SH-SY5Y (cell line): ENCODE measurements at regions not wholly inside any gene's neighbourhood (a gene's known extent, or its start where the extent isn't known, plus 50 kb on each side); places are given as distances from the start of the nearest gene placed in this dataset.

Experiments used
- GATA2 ChIP-seq: IDR thresholded peaks from 2 replicates; pipeline ENCODE4 v1.6.1; 2011; ENCODE audit warnings: mild to moderate bottlenecking, low read depth, low read length
- GATA3 ChIP-seq: IDR thresholded peaks from 2 replicates; pipeline ENCODE4 v1.6.1; 2011; ENCODE audit warnings: low read depth, mild to moderate bottlenecking, low read length, moderate library complexity

DNA sequence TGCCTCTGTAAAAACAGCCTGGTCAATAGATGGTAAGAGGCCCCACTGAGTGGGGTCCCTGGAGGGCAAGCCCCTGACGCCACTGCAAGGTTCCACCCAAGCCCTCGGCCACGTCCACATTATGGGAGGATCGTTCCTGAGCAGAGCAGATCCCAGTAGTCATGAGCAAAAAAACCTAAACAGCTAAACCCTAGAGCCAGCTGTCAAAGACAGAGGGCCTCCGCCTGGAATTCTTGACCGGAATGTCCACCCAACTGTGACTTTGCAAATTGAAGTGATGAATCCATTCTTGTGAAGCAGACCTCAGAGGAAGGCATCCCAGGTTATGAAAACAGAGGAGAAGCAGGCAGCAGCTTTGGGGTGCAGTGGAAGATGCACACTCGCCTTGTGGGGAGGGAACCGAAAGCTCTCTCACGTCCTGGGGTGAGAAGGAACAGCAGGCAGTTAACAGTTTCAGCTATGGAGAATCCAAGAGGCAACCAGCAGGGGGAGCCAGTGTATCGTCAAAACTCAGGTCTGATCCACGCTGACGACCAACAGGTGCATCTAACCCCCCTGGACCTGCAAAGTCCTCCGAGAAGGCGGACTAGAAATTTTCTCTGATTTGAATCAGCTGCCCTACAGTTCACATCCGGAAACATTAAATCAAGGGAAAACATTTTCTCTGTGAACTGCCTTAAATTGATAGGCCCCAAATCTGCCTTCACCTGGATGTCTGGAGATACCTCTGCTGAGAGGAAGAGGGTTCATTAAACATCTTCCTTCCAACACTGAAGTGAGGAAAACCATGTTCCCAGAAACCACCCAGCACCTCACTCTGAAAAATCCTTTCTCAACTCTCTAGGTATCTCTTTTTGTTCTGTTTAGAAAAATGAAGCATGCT is 139.1 kb upstream of the PFKP start:
- no peak for TF ChIP-seq GATA3
- TF ChIP-seq GATA2 = no peak

DNA sequence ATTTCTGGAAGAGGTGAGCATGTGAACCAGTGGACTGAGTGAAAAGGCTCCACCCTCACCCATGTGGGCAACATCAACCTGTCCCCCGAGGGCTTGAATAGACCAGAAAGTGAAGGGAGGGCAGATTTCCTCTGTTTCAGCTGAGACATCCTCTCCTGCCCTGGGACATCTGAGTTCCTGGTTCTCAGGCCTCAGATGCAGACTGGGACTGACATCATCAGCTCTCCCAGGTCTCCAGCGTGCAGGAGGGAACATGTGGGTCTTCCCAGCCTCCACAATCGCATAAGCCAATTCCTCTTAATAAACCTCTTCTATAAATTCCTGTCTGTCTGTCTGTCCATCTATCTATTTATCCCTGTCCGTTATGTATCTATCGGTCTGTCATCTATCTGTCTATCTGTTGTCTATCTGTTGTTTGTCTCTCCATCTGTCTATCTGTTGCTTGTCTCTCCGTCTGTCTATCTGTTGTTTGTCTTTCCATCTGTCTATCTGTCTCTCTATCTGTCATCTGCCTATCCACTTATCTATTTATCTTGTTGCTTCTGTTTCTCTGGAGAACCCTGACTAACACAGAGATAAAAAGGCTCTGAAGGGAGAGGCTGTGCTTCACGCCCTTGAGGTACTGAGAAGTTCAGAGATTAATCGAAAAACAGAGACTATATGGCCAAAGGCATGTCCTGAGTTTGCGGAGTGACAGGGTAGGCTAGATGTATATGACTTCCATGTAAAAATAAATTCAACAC is 140.3 kb upstream of the PFKP start:
- TF ChIP-seq GATA3 (peak; percentile 72), GATA2 (peak; percentile 67)

DNA sequence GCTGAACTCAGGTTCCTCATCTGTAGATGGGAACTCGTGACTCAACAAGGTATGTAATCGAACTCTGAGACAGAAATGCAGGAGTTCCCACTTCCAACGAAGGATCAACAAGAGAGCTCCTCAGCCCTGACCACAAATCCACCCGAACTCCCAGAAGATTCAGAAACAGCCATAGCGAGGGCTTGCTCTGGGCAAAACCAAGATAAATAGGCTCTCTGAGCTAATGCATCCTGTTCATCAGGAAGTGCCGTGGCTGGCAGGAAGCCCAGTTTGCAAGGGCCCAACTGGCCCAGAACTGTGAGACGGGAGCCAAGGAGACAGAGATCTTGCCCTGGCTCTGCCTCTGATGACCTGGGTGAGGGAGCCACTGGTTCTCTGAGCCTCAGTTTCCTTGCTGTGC is 141.7 kb upstream of the PFKP start:
- TF ChIP-seq GATA2 (no peak), GATA3 (no peak)

DNA sequence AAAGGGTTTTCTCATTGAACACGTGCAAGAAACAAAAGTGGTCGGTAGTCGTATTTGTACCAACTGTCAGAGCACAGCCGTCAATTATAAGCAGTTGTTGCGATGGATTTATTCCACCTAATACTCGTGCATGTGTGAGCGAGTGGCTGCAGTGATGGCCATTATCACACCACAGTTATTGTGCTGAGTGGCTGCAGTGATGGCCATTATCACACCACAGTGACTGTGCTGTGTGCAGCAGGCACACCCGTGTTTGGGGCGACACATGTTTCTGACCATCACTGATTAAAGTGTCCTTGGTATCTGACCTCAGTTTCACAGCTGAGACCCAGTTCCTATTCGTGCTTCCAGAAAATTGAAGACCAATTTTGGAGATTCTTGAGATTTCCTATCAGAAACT is 142.9 kb upstream of the PFKP start:
- TF ChIP-seq GATA3 (no peak), GATA2 (no peak)

DNA sequence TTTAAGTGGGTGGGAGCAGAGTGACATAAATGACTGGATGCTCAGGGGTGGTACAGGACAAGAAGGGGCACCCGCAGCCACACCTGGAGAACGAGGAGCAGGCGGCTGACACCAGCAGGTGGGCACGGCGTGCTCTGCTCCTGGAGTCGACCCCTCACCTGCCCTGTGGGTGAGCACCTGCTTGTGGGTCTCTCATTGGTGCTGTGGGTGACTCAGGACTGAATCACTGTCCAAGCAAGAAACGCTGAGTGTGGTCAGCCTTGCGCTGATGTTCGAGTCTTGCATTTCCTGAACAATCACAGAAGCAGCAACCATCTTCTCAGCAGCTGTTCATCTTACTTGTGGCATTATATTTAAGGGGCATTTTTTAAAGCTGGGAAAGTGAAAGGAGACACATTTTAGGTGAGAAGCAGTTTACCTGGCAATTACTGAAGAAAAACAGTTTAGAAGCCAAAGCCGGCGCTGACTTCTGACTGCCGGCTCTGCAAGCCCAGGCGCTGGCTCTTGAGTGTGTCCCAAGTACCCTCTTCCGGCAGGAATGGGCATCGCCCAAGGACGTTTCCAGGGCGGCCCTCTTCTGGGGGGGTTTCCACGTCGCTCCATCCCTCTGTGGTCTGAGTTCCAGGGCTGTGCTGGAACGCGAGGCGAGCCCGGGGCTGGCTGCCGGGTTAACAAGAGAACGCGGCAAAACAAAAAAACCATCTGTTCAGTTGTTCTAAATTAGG is 145.2 kb upstream of the PFKP start:
- no peak for TF ChIP-seq GATA2
- TF ChIP-seq GATA3 = no peak

DNA sequence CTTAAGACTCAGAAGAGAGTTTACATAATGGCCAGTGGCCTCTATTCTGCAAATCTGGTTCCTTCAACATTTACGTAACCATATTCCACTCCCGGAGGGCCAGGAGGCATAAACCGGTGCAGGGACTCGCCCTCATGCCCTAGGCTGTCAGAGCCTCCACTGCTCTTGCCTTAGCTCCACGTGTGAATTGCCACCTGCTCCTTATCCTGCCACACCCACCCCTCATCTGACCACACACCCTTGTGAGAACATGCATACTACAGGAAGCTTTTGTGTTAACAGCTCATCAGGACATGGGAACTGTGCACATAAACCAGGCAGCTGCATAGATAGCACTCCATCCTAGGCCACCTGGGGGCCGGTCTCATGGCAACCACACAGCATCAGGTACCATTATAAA is 146.7 kb upstream of the PFKP start:
- TF ChIP-seq GATA2 = no peak
- TF ChIP-seq GATA3 = no peak

DNA sequence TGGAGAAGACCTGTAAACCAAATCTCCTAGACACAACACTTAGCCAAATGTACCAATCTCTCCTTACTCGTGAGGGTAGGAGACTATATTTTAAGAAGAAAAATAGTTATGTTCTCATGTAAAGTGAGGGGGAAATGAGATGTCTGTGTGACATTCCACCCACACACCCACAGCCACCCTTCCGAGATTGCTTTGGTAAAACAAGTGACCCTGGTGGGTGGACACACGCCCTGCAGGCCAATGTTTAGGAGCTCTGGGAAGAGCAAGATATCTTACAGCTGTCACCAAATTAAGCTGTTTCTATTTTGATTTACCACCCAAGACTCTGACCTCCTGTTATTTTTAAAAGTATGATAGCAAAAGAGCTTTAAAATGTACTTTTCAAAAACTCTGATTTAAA is 147.2 kb upstream of the PFKP start:
- TF ChIP-seq GATA3 (no peak), GATA2 (no peak)

DNA sequence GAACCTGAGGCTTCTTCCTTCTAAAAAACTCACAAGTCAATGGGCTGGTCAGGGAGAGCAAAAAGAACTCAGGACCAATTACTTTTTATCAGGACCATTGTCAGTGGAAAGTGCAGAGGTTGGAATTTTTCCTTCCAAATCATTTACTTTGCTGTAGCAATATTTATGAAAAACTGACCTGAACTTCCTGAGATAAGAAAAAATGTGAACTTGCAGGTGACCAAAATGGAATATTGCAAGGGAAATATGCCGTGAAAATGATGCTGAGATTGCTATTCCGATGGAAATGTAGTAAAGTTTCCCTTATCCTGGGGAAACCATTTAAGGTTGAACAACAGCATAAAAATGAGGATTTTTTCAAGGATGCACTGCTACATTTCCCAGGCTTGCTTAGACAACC is 148.3 kb upstream of the PFKP start:
- TF ChIP-seq GATA3 (no peak), GATA2 (no peak)

DNA sequence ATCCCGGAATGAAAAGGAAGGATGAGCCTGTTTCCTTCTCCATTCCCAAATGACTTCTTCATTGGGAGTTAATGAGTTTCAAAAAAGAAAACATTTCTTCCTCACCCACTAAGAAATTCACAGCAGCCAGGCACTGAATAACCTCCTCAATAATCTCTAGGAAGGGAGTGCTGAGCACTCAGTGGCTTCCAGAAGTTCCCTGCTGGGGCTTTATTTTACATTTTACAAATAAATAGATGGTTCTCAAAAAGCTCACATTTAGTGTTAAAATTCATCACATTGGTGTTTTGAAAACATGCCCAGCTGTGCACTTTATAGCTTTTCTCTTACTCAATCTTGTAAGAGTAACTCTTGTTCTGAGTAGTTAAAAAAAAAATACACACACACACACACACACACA is 148.9 kb upstream of the PFKP start:
- TF ChIP-seq GATA2 (no peak), GATA3 (no peak)

DNA sequence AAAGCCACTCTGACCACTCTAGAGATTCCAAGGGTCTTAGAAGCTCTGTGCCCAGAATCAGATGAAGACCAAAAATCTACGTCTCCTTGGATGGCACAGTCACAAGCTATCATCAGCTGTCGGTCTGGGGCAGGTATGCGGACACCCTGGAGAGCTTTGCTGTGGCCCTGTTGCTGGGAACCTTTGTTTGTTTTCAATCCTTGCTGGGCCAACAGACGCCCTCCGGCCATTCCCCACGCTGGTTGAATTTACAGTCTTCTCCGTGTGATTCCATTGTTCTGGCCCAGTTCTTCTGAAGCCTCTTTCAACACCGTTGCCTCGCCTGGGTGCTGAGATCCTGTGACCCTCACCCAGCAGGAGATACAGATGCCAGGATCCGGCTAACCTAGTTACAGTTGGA is 149.4 kb upstream of the PFKP start:
- TF ChIP-seq GATA2 = no peak
- TF ChIP-seq GATA3 = no peak

DNA sequence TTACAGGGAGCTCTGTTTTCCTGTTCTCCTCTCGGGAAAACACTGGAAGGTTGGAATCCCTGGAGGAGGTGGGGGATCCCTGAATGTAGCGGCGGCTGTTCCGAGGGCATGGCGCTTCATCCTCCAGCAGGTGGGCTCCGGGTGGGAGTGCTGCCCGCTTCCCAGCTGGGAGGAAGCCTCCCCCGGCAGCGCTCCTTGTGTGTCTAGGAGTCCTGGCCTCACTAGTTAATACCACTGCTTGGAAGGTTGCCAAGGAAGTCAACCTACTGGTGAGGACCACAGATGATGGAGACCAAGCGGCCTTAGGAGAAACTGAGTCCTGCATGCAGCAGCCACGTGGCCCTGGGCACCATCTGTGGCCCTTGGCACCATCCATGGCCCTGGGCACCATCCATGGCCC is 151.9 kb upstream of the PFKP start:
- TF ChIP-seq GATA3 (no peak), GATA2 (no peak)

DNA sequence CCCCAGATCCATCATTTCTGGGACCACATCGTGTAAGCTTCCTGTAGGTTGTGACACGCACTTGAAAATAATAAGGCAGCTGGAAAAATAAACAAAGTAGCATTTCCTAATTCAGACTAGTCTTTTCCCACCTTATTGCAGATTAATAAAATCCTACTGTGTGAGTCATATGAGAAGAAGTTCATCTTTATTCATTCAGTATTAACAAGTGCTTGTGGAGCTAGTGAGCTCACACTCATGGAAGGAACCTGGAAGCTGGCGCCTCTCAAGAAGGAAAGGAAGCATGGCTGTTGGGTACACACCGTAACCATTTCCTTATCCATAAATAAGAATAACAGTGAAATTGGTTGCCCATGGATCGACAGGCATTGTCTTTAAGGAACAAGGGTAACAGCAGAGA is 152.6 kb upstream of the PFKP start:
- TF ChIP-seq GATA2 = no peak
- no peak for TF ChIP-seq GATA3

DNA sequence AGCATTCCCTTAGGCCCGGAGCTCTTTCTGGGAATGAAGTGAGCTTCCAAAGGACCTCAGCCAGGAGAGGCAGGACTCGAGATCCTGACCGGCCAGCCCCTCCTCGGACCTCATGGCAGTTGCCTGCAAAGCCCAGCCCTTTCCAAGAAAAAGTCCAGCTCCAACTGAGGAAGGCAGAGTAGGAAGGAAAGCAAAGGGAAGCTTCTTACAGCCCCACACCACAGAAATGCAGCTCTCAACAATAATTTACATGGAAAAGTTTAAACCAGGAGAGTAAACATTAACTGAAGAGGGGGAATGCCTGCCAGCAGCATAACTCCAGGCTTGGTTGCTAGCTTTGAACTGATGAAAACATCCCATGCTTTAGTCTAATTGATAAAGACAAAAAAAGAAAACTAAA is 153.9 kb upstream of the PFKP start:
- TF ChIP-seq GATA3 (no peak), GATA2 (no peak)

DNA sequence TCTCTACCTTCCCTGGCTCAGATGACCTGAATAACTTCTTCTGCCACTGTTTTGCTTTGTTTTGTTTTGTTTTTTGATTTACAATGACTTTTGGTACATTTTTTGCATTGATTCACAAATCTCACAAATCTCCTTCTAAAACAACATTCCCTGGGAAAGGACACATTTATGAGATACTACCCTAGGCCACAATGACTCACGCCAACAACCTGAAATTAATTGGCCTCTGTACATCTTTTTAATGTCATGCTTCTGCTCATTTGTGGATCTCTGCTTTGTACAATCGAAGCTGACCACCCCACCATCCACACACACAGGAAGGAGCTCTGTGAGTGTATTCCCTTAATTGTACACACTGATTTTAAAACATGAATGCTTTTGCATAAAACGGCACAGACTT is 156.7 kb upstream of the PFKP start:
- no peak for TF ChIP-seq GATA3
- no peak for TF ChIP-seq GATA2
